GM10248 (cell line): ENCODE measurements at regions not wholly inside any gene's neighbourhood (a gene's known extent, or its start where the extent isn't known, plus 50 kb on each side); places are given as distances from the start of the nearest gene placed in this dataset.
"Not testable (repeated sequence)": the region's sequence is repeated elsewhere in the genome, so short reads cannot be mapped to it uniquely, and the experiment has no call there.

Source experiments
- CTCF ChIA-PET: fragments of 300-600 bp; sonication (Branson Sonifier 250); formaldehyde crosslinking; extraction: SDS; loops from one replicate; lab custom pipeline; 2021; ENCODE audit warnings: antibody characterized with exemption; lab: Yijun Ruan, JAX
- POLR2A ChIA-PET: fragments of 350-650 bp; sonication (Branson Sonifier 250); formaldehyde crosslinking; extraction: SDS; loops from one replicate; lab custom pipeline; 2020; ENCODE audit warnings: antibody characterized with exemption; lab: Yijun Ruan, JAX
- DNase-seq: peaks from one replicate; pipeline ENCODE4 v3.0.0; 2012; ENCODE audit errors: extremely low spot score
- CTCF ChIP-seq: IDR thresholded peaks from 2 replicates; pipeline ENCODE4 v1.5.1; 2012; ENCODE audit warnings: mild to moderate bottlenecking, low read depth; ENCODE audit errors: extremely low read depth, missing control alignments, control extremely low read depth

- no peak for DNase-seq
- POLR2A ChIA-PET: no interaction called here
- CTCF ChIA-PET: no interaction called here
- no peak for TF ChIP-seq CTCF
These were observed 76.8 kb upstream of the DAPK1 start for GRCh38 chr9:87420884-87421283.

- no peak for DNase-seq
- TF ChIP-seq CTCF: no peak
- ChIA-PET CTCF (no interaction called here), POLR2A (no interaction called here)
These were observed 75.9 kb upstream of the DAPK1 start for GRCh38 chr9:87421734-87422133.

GRCh38 chr9:87422999-87423398 lies 74.7 kb upstream of the DAPK1 start:
- CTCF ChIA-PET: no interaction called here
- no peak for TF ChIP-seq CTCF
- POLR2A ChIA-PET: no interaction called here

GRCh38 chr9:87423885-87424284 lies 73.8 kb upstream of the DAPK1 start:
- DNase-seq, CTCF ChIA-PET, POLR2A ChIA-PET: not testable (repeated sequence)

More at GRCh38 chr9:87422999-87423398, 74.7 kb upstream of the DAPK1 start:
- DNase-seq: no peak

- no peak for TF ChIP-seq CTCF
- CTCF ChIA-PET: no interaction called here
- POLR2A ChIA-PET: no interaction called here
- no peak for DNase-seq
These were observed 72.5 kb upstream of the DAPK1 start for GRCh38 chr9:87425202-87425601.

- no peak for TF ChIP-seq CTCF
- ChIA-PET CTCF (interaction anchor here (0.9 to 2.3 kb wide), 5 partner anchors 9 to 51 kb away, joined by 3 to 5 read pairs (median 3); no protein-coding TSS in a partner anchor), POLR2A (no interaction called here)
- DNase-seq: no peak
These were observed 69.7 kb upstream of the DAPK1 start for GRCh38 chr9:87427851-87428506.

GRCh38 chr9:87428659-87429058 lies 69.0 kb upstream of the DAPK1 start:
- ChIA-PET CTCF (interaction anchor here (0.9 to 2.3 kb wide), 4 partner anchors 25 to 51 kb away, joined by 3 to 5 read pairs (median 3); no protein-coding TSS in a partner anchor), POLR2A (no interaction called here)
- DNase-seq: no peak
- TF ChIP-seq CTCF: no peak
